HUES48 (cell line): ENCODE measurements at regions not wholly inside any gene's neighbourhood (a gene's known extent, or its start where the extent isn't known, plus 50 kb on each side); places are given as distances from the start of the nearest gene placed in this dataset.
"Not testable (repeated sequence)": the region's sequence is repeated elsewhere in the genome, so short reads cannot be mapped to it uniquely, and the experiment has no call there.

Source experiments
- H3K27ac ChIP-seq: one replicate; pipeline ENCODE4 v1.7.0; 2013; ENCODE audit warnings: low read depth, low read length, inconsistent platforms
- H3K27me3 ChIP-seq: 2 replicates; pipeline ENCODE4 v1.6.1; 2013; ENCODE audit warnings: mild to moderate bottlenecking, low read length; ENCODE audit not compliant: control insufficient read depth, insufficient read depth
- H3K36me3 ChIP-seq: 2 replicates; pipeline ENCODE4 v1.6.1; 2013; ENCODE audit warnings: low read length; ENCODE audit not compliant: control insufficient read depth, insufficient read depth
- H3K4me1 ChIP-seq: 2 replicates; pipeline ENCODE4 v1.6.1; 2013; ENCODE audit warnings: mild to moderate bottlenecking, low read length; ENCODE audit not compliant: control insufficient read depth, insufficient read depth
- H3K4me3 ChIP-seq: 2 replicates; pipeline ENCODE4 v1.5.1; 2013; ENCODE audit warnings: mild to moderate bottlenecking, low read depth, low read length
- H3K9ac ChIP-seq: 2 replicates; pipeline ENCODE4 v1.6.1; 2013; ENCODE audit warnings: mild to moderate bottlenecking, low read depth, low read length, moderate library complexity
- H3K9me3 ChIP-seq: 2 replicates; pipeline ENCODE4 v1.6.1; 2013; ENCODE audit warnings: low read length; ENCODE audit not compliant: control insufficient read depth, insufficient read depth

- no peak overlapping the region for H3K9ac ChIP-seq
- H3K27me3 ChIP-seq: 0 out of 2 replicates have a peak, but pooled peaks cover 3% of the 10 kb centered on the region
- H3K36me3 ChIP-seq: no peaks in the 10 kb centered on the region
- H3K4me3 ChIP-seq: no peak overlapping the region
- no peaks in the 10 kb centered on the region for H3K4me1 ChIP-seq
- peaks cover 7% of the 10 kb centered on the region; the same call in 1 of the 2 replicates for H3K9me3 ChIP-seq
- no peak overlapping the region for H3K27ac ChIP-seq
Observed at GRCh38 chr3:117026401-117026800, 316.8 kb downstream of the TUSC7 start.

- H3K27ac ChIP-seq: no peak overlapping the region
- peaks cover 15% of the 10 kb centered on the region for H3K9me3 ChIP-seq
- 0 out of 2 replicates have a peak, but pooled peaks cover 7% of the 10 kb centered on the region for H3K4me1 ChIP-seq
- no peak overlapping the region for H3K9ac ChIP-seq
- H3K4me3 ChIP-seq: no peak overlapping the region
- H3K36me3 ChIP-seq: no peaks in the 10 kb centered on the region
- H3K27me3 ChIP-seq: no peaks in the 10 kb centered on the region
Observed at GRCh38 chr3:117035745-117036144, 326.2 kb downstream of the TUSC7 start.

GRCh38 chr3:117036259-117036799 lies 326.8 kb downstream of the TUSC7 start:
- H3K36me3 ChIP-seq: no peaks in the 10 kb centered on the region
- no peak overlapping the region for H3K27ac ChIP-seq
- no peak overlapping the region for H3K9ac ChIP-seq
- H3K27me3 ChIP-seq: no peaks in the 10 kb centered on the region
- 0 out of 2 replicates have a peak, but pooled peaks cover 7% of the 10 kb centered on the region for H3K4me1 ChIP-seq
- H3K4me3 ChIP-seq: no peak overlapping the region
- peaks cover 10% of the 10 kb centered on the region for H3K9me3 ChIP-seq

DNA sequence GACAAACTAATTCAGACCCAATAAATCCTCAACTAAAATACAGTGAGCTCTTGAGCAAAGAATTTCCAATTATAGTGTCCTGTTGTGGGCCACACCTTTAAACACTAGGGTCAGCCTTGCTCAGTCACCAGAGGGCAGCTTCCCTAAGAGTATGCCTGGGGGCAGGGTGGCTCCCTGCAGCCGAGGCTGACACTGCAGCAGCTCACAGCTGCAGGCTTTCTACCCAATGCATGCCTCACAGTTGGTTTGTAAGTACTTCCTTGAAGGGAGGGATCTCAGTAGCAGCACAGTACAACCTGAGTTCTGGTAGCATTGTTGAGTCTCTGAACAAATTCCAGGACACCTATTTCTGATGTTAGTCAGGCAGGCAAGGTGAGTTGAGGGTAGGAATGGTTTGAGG lies 335.6 kb downstream of the TUSC7 start:
- Histone ChIP-seq H3K36me3 (no peaks in the 10 kb centered on the region), H3K4me3 (no peak overlapping the region), H3K9me3 (peaks cover 5% of the 10 kb centered on the region; the same call in 1 of the 2 replicates), H3K27ac (no peak overlapping the region), H3K27me3 (no peaks in the 10 kb centered on the region), H3K4me1 (peaks cover 31% of the 10 kb centered on the region), H3K9ac (no peak overlapping the region)

- H3K9me3 ChIP-seq: peaks cover 5% of the 10 kb centered on the region; the same call in 1 of the 2 replicates
- no peaks in the 10 kb centered on the region for H3K27me3 ChIP-seq
- no peak overlapping the region for H3K4me3 ChIP-seq
- H3K27ac ChIP-seq: no peak overlapping the region
- peaks cover 31% of the 10 kb centered on the region for H3K4me1 ChIP-seq
- no peaks in the 10 kb centered on the region for H3K36me3 ChIP-seq
- no peak overlapping the region for H3K9ac ChIP-seq
Observed at GRCh38 chr3:117047951-117048705, 338.5 kb downstream of the TUSC7 start.

- Histone ChIP-seq H3K9me3 (peaks cover 5% of the 10 kb centered on the region; the same call in 1 of the 2 replicates), H3K27me3 (no peaks in the 10 kb centered on the region), H3K9ac (no peak overlapping the region), H3K36me3 (no peaks in the 10 kb centered on the region), H3K4me3 (no peak overlapping the region), H3K4me1 (peaks cover 23% of the 10 kb centered on the region), H3K27ac (no peak overlapping the region)
Observed at GRCh38 chr3:117052395-117052794, 342.8 kb downstream of the TUSC7 start.

- H3K27me3 ChIP-seq: no peaks in the 10 kb centered on the region
- peaks cover under 1% of the 10 kb centered on the region; the same call in 1 of the 2 replicates for H3K9me3 ChIP-seq
- H3K9ac ChIP-seq: no peak overlapping the region
- H3K4me1 ChIP-seq: peaks cover 27% of the 10 kb centered on the region
- H3K4me3 ChIP-seq: no peak overlapping the region
- H3K27ac ChIP-seq: no peak overlapping the region
- H3K36me3 ChIP-seq: no peaks in the 10 kb centered on the region
Observed at GRCh38 chr3:117054556-117054955, 345.0 kb downstream of the TUSC7 start.

DNA sequence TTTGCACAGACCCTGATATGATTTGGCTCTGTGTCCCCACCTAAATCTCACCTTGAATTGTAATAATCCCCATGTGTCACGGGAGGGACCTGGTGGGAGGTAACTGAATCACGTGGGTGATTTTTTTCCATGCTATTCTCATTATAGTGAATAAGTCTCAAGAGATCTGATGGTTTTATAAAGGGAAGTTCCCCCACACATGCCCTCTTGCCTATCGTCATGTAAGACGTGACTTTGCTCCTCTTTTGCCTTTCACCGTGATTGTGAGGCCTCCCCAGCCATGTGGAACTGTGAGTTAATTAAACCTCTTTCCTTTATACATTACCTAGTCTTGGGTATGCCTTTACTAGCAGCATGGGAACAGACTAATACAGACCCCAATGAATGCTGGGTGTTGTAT lies 347.4 kb downstream of the TUSC7 start:
- not testable (repeated sequence) for H3K36me3 ChIP-seq, H3K27me3 ChIP-seq, H3K9ac ChIP-seq, H3K27ac ChIP-seq, H3K4me3 ChIP-seq, H3K9me3 ChIP-seq
- H3K4me1 ChIP-seq: peaks cover 47% of the 10 kb centered on the region

GRCh38 chr3:117059067-117059955 lies 349.7 kb downstream of the TUSC7 start:
- Histone ChIP-seq H3K27ac (peak overlapping the region; percentile 52), H3K36me3 (no peaks in the 10 kb centered on the region), H3K4me1 (peaks cover 49% of the 10 kb centered on the region), H3K4me3 (no peak overlapping the region), H3K9me3 (no peaks in the 10 kb centered on the region), H3K9ac (no peak overlapping the region), H3K27me3 (no peaks in the 10 kb centered on the region)

DNA sequence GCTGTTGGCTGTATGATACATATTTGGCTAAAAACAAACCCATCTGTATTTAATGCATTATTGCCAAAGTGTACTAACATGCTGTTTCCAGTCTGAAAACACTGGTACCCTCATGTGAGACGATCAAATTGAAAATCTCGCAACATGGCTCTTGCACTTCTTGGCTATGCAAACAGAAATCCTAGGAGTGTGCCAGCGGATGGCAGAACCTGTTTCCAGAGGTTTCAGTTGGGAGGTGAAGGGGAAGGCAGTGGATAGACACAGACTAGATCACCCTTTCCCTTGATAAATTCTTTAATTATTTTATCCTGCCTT lies 350.3 kb downstream of the TUSC7 start:
- H3K27ac ChIP-seq: peak overlapping the region; percentile 52
- no peaks in the 10 kb centered on the region for H3K27me3 ChIP-seq
- H3K4me1 ChIP-seq: peaks cover 43% of the 10 kb centered on the region
- no peak overlapping the region for H3K4me3 ChIP-seq
- no peak overlapping the region for H3K9ac ChIP-seq
- no peaks in the 10 kb centered on the region for H3K9me3 ChIP-seq
- H3K36me3 ChIP-seq: no peaks in the 10 kb centered on the region

DNA sequence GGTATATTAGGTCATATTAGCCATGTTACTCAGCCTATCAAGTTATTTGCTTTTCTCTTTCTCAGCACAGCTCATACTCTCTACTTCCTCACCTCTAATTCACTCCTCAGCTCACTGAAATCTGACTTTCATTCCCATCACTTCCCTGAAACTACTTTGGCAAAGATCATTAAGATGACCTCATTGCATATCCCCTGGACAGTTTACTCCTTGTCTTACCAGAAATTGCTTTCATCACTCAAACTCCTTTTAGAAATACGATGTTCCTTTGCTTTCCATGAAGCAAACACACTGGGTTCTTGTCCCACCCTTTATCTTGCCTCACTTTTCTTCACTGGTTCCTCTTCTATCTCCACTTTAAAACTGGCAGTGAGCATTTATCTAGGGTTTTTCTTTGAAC lies 354.4 kb downstream of the TUSC7 start:
- Histone ChIP-seq H3K4me3 (no peak overlapping the region), H3K4me1 (peaks cover 34% of the 10 kb centered on the region), H3K27ac (no peak overlapping the region), H3K36me3 (no peaks in the 10 kb centered on the region), H3K9me3 (no peaks in the 10 kb centered on the region), H3K27me3 (no peaks in the 10 kb centered on the region), H3K9ac (no peak overlapping the region)
